Transverse colon (tissue), 4 donors: ENCODE measurements at regions not wholly inside any gene's neighbourhood (a gene's known extent, or its start where the extent isn't known, plus 50 kb on each side); places are given as distances from the start of the nearest gene placed in this dataset.

Source experiments
- DNase-seq: peaks from one replicate; pipeline ENCODE4 v3.0.0-alpha.2; 2019
- H3K27ac ChIP-seq, 4 donors: fragments of 200-600 bp; sonication (generic); 2 replicates each; pipeline ENCODE4 v1.5.1; 2016 to 2018; ENCODE audit warnings: inconsistent platforms in 4 of 4
- H3K27me3 ChIP-seq: fragments of 200-600 bp; sonication (generic); 2 replicates; pipeline ENCODE4 v1.5.1; 2017; ENCODE audit warnings: inconsistent platforms
- H3K36me3 ChIP-seq, 4 donors: fragments of 200-600 bp; sonication (generic); 2 replicates each; pipeline ENCODE4 v1.5.1; 2017 to 2019; ENCODE audit warnings: inconsistent platforms in 4 of 4
- H3K4me1 ChIP-seq, 4 donors: fragments of 200-600 bp; sonication (generic); 2 replicates each; pipeline ENCODE4 v1.5.1; 2017 to 2020; ENCODE audit warnings: inconsistent platforms in 4 of 4
- H3K4me3 ChIP-seq, 4 donors: fragments of 200-600 bp; sonication (generic); 1 replicate in 1 of 4; 2 replicates in 3 of 4; pipeline versions ENCODE4 v1.5.1 to v1.6.1; 2017 to 2019; ENCODE audit warnings: inconsistent platforms in 4 of 4
- H3K9me3 ChIP-seq, 2 donors: fragments of 200-600 bp; sonication (generic); 2 replicates each; pipeline ENCODE4 v1.5.1; 2017 to 2019; ENCODE audit warnings: inconsistent platforms in 2 of 2
- EP300 ChIP-seq: sonication (generic); formaldehyde crosslinking; IDR thresholded peaks from one replicate; pipeline ENCODE4 v1.6.1; 2017; ENCODE audit warnings: antibody characterized with exemption, low read depth
- POLR2A ChIP-seq: fragments of 450-650 bp; IDR thresholded peaks from one replicate; pipeline ENCODE4 v1.6.1; 2016; ENCODE audit warnings: antibody characterized with exemption, mild to moderate bottlenecking, moderate library complexity
- POLR2AphosphoS5 ChIP-seq, 3 donors: sonication (generic); formaldehyde crosslinking; IDR thresholded peaks; one replicate each; pipeline ENCODE4 v1.6.1; 2016; ENCODE audit warnings: antibody characterized with exemption in 3 of 3
- WGBS, 2 donors: methylation state at CpG; one replicate each; pipeline ENCODE4 v1.1.5; 2018; ENCODE audit warnings: low coverage in 1 of 2; 5-methylcytosine and 5-hydroxymethylcytosine counted together
- in situ Hi-C, 4 donors: fragments of 200-750 bp; cut with MboI; loops; one replicate each; pipeline versions ENCODE4 v1.15.0 to v1.15.1; 2017; ENCODE audit warnings: low sequenced_read_pairs in 3 of 4, low pct_ligation_motif_present in 1 of 4, low pct_unique_long_range_greater_than_20kb in 1 of 4
- intact Hi-C: fragments of 100-400 bp; cut with DNase I; formaldehyde crosslinking; loops from one replicate; pipeline ENCODE4 v1.15.1; 2023; ENCODE audit warnings: low total_unique reads
- TF ChIP-seq, protein P1 (sequence below), 5 experiments: fragments of 200-600 bp in 3 of 5; fragments of 450-650 bp in 2 of 5; sonication (generic) in 3 of 5; IDR thresholded peaks; 1 replicate in 2 of 5; 2 replicates in 3 of 5; pipeline ENCODE4 v1.5.1; 2016 to 2017; ENCODE audit warnings: antibody characterized with exemption in 5 of 5, inconsistent platforms in 3 of 5, mild to moderate bottlenecking in 2 of 5, moderate library complexity in 1 of 5

DNA sequence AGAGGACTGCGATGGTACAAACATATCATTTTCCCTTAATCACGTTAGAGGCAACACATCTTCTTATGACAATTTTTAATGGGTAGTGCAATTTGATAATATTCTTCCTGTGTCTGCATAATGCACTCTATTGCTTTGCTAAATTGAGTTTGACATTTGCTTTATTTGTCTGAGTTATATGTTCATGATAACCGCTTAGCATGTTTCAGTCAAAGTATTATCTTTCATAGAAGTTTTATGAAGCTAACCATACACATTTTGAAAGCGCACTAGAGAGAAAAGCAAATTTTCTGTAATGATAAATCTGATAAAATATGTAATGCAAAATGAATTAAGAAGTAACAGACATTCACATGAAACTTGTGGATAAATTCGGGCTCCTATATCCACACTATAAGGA, 1276.9 kb downstream of the ZPLD1 start:
- no peak for DNase-seq
- no peak overlapping the region for H3K27ac ChIP-seq
- TF ChIP-seq POLR2AphosphoS5 (IDR thresholded peaks at IDR 0.05) (no peak), EP300 (no peak), POLR2A (no peak)
- TF ChIP-seq, protein P1, sequence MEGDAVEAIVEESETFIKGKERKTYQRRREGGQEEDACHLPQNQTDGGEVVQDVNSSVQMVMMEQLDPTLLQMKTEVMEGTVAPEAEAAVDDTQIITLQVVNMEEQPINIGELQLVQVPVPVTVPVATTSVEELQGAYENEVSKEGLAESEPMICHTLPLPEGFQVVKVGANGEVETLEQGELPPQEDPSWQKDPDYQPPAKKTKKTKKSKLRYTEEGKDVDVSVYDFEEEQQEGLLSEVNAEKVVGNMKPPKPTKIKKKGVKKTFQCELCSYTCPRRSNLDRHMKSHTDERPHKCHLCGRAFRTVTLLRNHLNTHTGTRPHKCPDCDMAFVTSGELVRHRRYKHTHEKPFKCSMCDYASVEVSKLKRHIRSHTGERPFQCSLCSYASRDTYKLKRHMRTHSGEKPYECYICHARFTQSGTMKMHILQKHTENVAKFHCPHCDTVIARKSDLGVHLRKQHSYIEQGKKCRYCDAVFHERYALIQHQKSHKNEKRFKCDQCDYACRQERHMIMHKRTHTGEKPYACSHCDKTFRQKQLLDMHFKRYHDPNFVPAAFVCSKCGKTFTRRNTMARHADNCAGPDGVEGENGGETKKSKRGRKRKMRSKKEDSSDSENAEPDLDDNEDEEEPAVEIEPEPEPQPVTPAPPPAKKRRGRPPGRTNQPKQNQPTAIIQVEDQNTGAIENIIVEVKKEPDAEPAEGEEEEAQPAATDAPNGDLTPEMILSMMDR (IDR thresholded peaks at IDR 0.05), result no peak
- intact Hi-C loops (loop anchor here (10.0 kb wide), 1 partner anchor 1357 kb away; no protein-coding TSS in a partner anchor), in situ Hi-C loops (no loop called here)
- H3K4me3 ChIP-seq, result no peak overlapping the region
- no peaks in the 10 kb centered on the region for H3K9me3 ChIP-seq
- 85 to 86% methylated on average over 5 of the region's 5 CpGs for WGBS, 2 donors
- no peaks in the 10 kb centered on the region for H3K4me1 ChIP-seq
- no peaks in the 10 kb centered on the region for H3K27me3 ChIP-seq
- no peaks in the 10 kb centered on the region for H3K36me3 ChIP-seq

DNA sequence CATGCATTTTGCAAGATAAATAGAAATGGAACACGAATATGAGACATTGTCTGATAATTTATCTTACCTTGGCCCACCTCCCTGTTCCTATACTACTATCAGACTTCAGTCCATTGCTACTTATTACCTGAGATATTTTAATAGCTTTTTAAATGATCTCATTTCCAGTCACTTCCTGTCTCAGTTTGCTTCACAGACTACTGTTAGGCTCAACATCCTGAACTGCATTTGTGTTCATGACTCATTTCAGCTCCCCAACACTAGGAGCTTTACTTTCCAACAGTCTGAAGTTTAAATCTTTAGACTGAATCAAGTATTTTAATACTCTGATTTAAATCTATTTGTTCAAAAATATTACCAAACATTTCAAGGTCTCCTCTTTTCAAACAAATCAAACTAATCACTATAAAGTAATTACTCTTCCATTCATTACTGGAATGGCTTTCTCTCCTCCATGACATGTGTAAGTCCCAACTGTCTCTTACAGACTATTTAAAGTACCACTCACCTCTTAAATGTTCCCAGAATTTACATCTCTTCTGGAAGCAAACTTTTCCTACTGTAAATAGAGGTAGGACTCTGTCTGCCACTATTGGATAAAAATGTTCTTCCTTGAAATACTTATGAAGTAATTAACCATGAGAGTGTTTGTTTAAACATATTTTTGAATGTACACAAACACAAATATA, 1277.6 kb downstream of the ZPLD1 start:
- no peaks in the 10 kb centered on the region for H3K27me3 ChIP-seq
- H3K36me3 ChIP-seq, result no peaks in the 10 kb centered on the region
- H3K27ac ChIP-seq, result no peak overlapping the region
- 38 to 40% methylated on average over 1 of the region's 1 CpG for WGBS, 2 donors
- intact Hi-C loops, result loop anchor here (10.0 kb wide), 1 partner anchor 1358 kb away; no protein-coding TSS in a partner anchor
- in situ Hi-C loops, result no loop called here
- H3K4me3 ChIP-seq, result no peak overlapping the region
- no peaks in the 10 kb centered on the region for H3K9me3 ChIP-seq
- no peak for DNase-seq
- TF ChIP-seq POLR2AphosphoS5 (IDR thresholded peaks at IDR 0.05), result no peak
- H3K4me1 ChIP-seq, result no peaks in the 10 kb centered on the region

- no peak overlapping the region for H3K4me3 ChIP-seq
- TF ChIP-seq, protein P1 (IDR thresholded peaks at IDR 0.05), result no peak
- no peak for TF ChIP-seq EP300
- no peak for TF ChIP-seq POLR2A
- TF ChIP-seq POLR2AphosphoS5 (IDR thresholded peaks at IDR 0.05), result no peak
- in situ Hi-C loops (no loop called here), intact Hi-C loops (no loop called here)
- DNase-seq, result no peak
- no peaks in the 10 kb centered on the region for H3K9me3 ChIP-seq
- no peaks in the 10 kb centered on the region for H3K36me3 ChIP-seq
- WGBS, 2 donors, result 56 to 79% methylated on average over 2 to 3 of the region's 3 CpGs
- H3K27me3 ChIP-seq, result no peaks in the 10 kb centered on the region
- no peak overlapping the region for H3K27ac ChIP-seq
- H3K4me1 ChIP-seq, result no peaks in the 10 kb centered on the region
Observed at GRCh38 chr3:103729547-103729946, 1294.7 kb downstream of the ZPLD1 start.

GRCh38 chr3:103730744-103731143, 1295.9 kb downstream of the ZPLD1 start:
- no peak overlapping the region for H3K4me3 ChIP-seq
- no peaks in the 10 kb centered on the region for H3K4me1 ChIP-seq
- H3K9me3 ChIP-seq, result no peaks in the 10 kb centered on the region
- 84 to 100% methylated on average over 3 of the region's 3 CpGs for WGBS, 2 donors
- H3K36me3 ChIP-seq, result no peaks in the 10 kb centered on the region
- no peak overlapping the region for H3K27ac ChIP-seq
- in situ Hi-C loops, result no loop called here
- TF ChIP-seq EP300 (no peak), POLR2A (no peak), POLR2AphosphoS5 (IDR thresholded peaks at IDR 0.05) (no peak)
- TF ChIP-seq, protein P1 (IDR thresholded peaks at IDR 0.05), result no peak
- H3K27me3 ChIP-seq, result no peaks in the 10 kb centered on the region
- intact Hi-C loops, result no loop called here
- DNase-seq, result no peak

- TF ChIP-seq POLR2AphosphoS5 (IDR thresholded peaks at IDR 0.05) (no peak), EP300 (no peak), POLR2A (no peak)
- TF ChIP-seq, protein P1 (IDR thresholded peaks at IDR 0.05), result no peak
- no peaks in the 10 kb centered on the region for H3K36me3 ChIP-seq
- no peaks in the 10 kb centered on the region for H3K4me1 ChIP-seq
- H3K4me3 ChIP-seq, result no peak overlapping the region
- intact Hi-C loops (no loop called here), in situ Hi-C loops (no loop called here)
- DNase-seq, result no peak
- H3K27ac ChIP-seq, result no peak overlapping the region
- no peaks in the 10 kb centered on the region for H3K9me3 ChIP-seq
- H3K27me3 ChIP-seq, result no peaks in the 10 kb centered on the region
Observed at GRCh38 chr3:103752986-103753385, 1318.2 kb downstream of the ZPLD1 start.
